Nephron progenitor cell (in vitro differentiated cells): ENCODE measurements at regions not wholly inside any gene's neighbourhood (a gene's known extent, or its start where the extent isn't known, plus 50 kb on each side); places are given as distances from the start of the nearest gene placed in this dataset.
"Not testable (repeated sequence)": the region's sequence is repeated elsewhere in the genome, so short reads cannot be mapped to it uniquely, and the experiment has no call there.

Experiments
- DNase-seq: peaks from one replicate; pipeline ENCODE4 v3.0.0; 2021
- H3K27ac Mint-ChIP-seq: 2 replicates; pipeline ENCODE4 v1.8.0; 2021; ENCODE audit warnings: mild to moderate bottlenecking, moderate library complexity, mixed read lengths
- H3K27me3 Mint-ChIP-seq: 2 replicates; pipeline ENCODE4 v1.8.0; 2021; ENCODE audit warnings: mild to moderate bottlenecking, low read depth, mixed read lengths; ENCODE audit not compliant: poor library complexity
- H3K36me3 Mint-ChIP-seq: 2 replicates; pipeline ENCODE4 v1.8.0; 2021; ENCODE audit warnings: low read depth, mixed read lengths
- H3K4me1 Mint-ChIP-seq: 2 replicates; pipeline ENCODE4 v1.8.0; 2021; ENCODE audit warnings: mixed read lengths
- H3K4me3 Mint-ChIP-seq: 2 replicates; pipeline ENCODE4 v1.8.0; 2021; ENCODE audit warnings: mild to moderate bottlenecking, moderate library complexity, mixed read lengths
- H3K9me3 Mint-ChIP-seq: 2 replicates; pipeline ENCODE4 v1.8.0; 2021; ENCODE audit warnings: mild to moderate bottlenecking, moderate library complexity, mixed read lengths
- CTCF ChIP-seq: fragments of 200-600 bp; sonication (generic); IDR thresholded peaks from 2 replicates; pipeline ENCODE4 v1.5.0; 2021; ENCODE audit warnings: antibody characterized with exemption

- peaks cover 4% of the 10 kb centered on the region for H3K27me3 Mint-ChIP-seq
- no peak for DNase-seq
- H3K27ac Mint-ChIP-seq, result no peak overlapping the region
- H3K4me3 Mint-ChIP-seq, result no peak overlapping the region
- no peaks in the 10 kb centered on the region for H3K36me3 Mint-ChIP-seq
- no peak for TF ChIP-seq CTCF
- peaks cover 6% of the 10 kb centered on the region for H3K9me3 Mint-ChIP-seq
- no peaks in the 10 kb centered on the region for H3K4me1 Mint-ChIP-seq
These were observed 191.8 kb downstream of the ESM1 start for GRCh38 chr5:54793468-54794134.

- H3K4me1 Mint-ChIP-seq, result no peaks in the 10 kb centered on the region
- H3K27me3 Mint-ChIP-seq, result peaks cover 4% of the 10 kb centered on the region
- no peak for TF ChIP-seq CTCF
- H3K36me3 Mint-ChIP-seq, result no peaks in the 10 kb centered on the region
- no peak overlapping the region for H3K4me3 Mint-ChIP-seq
- H3K27ac Mint-ChIP-seq, result no peak overlapping the region
- H3K9me3 Mint-ChIP-seq, result peaks cover 10% of the 10 kb centered on the region
- DNase-seq, result no peak
These were observed 192.6 kb downstream of the ESM1 start for GRCh38 chr5:54792611-54793404.

- not testable (repeated sequence) for H3K36me3 Mint-ChIP-seq
These were observed 197.5 kb downstream of the ESM1 start for GRCh38 chr5:54787910-54788309.

GRCh38 chr5:54785729-54786591 is 199.4 kb downstream of the ESM1 start:
- no peaks in the 10 kb centered on the region for H3K4me1 Mint-ChIP-seq
- no peak overlapping the region for H3K4me3 Mint-ChIP-seq
- peaks cover 38% of the 10 kb centered on the region for H3K9me3 Mint-ChIP-seq
- H3K27ac Mint-ChIP-seq, result no peak overlapping the region
- no peak for TF ChIP-seq CTCF
- no peaks in the 10 kb centered on the region for H3K27me3 Mint-ChIP-seq
- no peak for DNase-seq
- peaks cover 7% of the 10 kb centered on the region for H3K36me3 Mint-ChIP-seq

More at GRCh38 chr5:54787910-54788309, 197.5 kb downstream of the ESM1 start:
- H3K27ac Mint-ChIP-seq, DNase-seq, H3K4me1 Mint-ChIP-seq, H3K4me3 Mint-ChIP-seq, H3K27me3 Mint-ChIP-seq: not testable (repeated sequence)
- H3K9me3 Mint-ChIP-seq, result peaks cover 22% of the 10 kb centered on the region

- peaks cover 7% of the 10 kb centered on the region for H3K4me1 Mint-ChIP-seq
- TF ChIP-seq CTCF, result no peak
- H3K4me3 Mint-ChIP-seq, result no peak overlapping the region
- peaks cover 7% of the 10 kb centered on the region for H3K36me3 Mint-ChIP-seq
- H3K9me3 Mint-ChIP-seq, result peaks cover 24% of the 10 kb centered on the region
- no peak for DNase-seq
- peaks cover 5% of the 10 kb centered on the region for H3K27me3 Mint-ChIP-seq
- H3K27ac Mint-ChIP-seq, result no peak overlapping the region
These were observed 206.6 kb downstream of the ESM1 start for GRCh38 chr5:54778783-54779182.

GRCh38 chr5:54775645-54776044 is 209.7 kb downstream of the ESM1 start:
- H3K36me3 Mint-ChIP-seq, result no peaks in the 10 kb centered on the region
- H3K9me3 Mint-ChIP-seq, result no peaks in the 10 kb centered on the region
- TF ChIP-seq CTCF, result no peak
- H3K4me1 Mint-ChIP-seq, result peaks cover 7% of the 10 kb centered on the region
- H3K27me3 Mint-ChIP-seq, result peaks cover 13% of the 10 kb centered on the region
- no peak for DNase-seq
- H3K27ac Mint-ChIP-seq, result no peak overlapping the region
- no peak overlapping the region for H3K4me3 Mint-ChIP-seq
